Activated CD8-positive, alpha-beta memory T cell treated with anti-CD3 and anti-CD28 coated beads for 48 hours (primary cell): ENCODE measurements at regions not wholly inside any gene's neighbourhood (a gene's known extent, or its start where the extent isn't known, plus 50 kb on each side); places are given as distances from the start of the nearest gene placed in this dataset.
"Not testable (repeated sequence)": the region's sequence is repeated elsewhere in the genome, so short reads cannot be mapped to it uniquely, and the experiment has no call there.

ENCODE experiments used
- DNase-seq, 3 experiments: peaks; one replicate each; pipeline ENCODE4 v3.0.0-alpha.2; 2020; ENCODE audit warnings: low read depth in 2 of 3, low spot score in 2 of 3

- DNase-seq: no peak
These were observed 893.2 kb upstream of the CRIM1 start for GRCh38 chr2:35462226-35462998.

- no peak for DNase-seq
These were observed 894.2 kb upstream of the CRIM1 start for GRCh38 chr2:35461406-35461805.

DNA sequence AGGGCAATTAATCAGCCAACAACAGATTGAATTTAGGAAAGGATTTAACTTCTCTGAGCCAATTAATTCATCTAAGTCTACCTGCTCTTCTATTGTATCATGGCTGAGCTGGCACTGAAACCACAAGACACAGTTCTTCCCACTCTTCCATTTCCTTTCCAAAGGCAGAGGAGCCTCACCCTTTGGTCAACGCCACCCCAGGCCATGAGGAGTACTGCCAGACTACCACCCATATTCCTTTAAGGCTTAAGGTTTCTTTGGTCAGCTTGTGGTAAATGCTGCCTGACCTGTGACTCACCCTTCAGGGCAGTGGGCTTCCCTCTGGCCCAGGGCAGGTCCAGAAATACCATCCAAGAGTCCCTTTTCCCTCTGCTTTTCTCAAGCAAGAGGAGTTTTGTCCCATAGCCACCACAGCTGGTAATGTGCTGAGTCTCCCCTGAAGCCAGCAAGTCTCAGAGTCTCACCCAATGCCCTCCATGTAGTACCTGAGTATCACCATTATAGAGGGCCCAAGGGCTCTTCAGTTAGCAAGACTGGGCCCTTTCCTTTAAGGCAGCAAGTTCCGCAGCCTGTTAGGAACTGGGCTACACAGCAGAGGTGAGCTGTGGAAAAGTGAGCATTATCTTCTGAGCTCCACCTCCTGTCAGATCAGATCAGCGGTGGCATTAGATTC lies 900.5 kb upstream of the CRIM1 start:
- no peak for DNase-seq

- no peak for DNase-seq
These were observed 907.8 kb upstream of the CRIM1 start for GRCh38 chr2:35447821-35448220.

DNA sequence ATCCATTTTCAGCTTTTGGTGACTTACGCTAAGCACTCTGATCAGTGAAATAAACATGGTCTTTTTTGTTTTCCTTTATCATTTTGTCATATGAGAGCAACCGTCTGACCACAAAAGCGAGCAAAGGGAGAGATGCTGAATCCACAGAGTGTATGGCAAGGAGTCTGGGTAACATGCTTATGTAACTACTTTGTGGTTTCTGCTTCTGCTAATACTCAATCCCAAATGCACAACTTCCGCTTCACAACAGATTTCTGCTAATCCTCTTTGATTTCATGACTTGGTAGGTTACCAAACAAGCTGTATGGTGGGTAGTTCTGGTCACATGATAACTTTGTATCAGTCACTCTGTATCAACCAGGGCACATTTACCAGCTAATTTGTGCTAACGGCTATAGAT lies 908.4 kb upstream of the CRIM1 start:
- no peak for DNase-seq

GRCh38 chr2:35443087-35443486 lies 912.5 kb upstream of the CRIM1 start:
- no peak for DNase-seq

DNA sequence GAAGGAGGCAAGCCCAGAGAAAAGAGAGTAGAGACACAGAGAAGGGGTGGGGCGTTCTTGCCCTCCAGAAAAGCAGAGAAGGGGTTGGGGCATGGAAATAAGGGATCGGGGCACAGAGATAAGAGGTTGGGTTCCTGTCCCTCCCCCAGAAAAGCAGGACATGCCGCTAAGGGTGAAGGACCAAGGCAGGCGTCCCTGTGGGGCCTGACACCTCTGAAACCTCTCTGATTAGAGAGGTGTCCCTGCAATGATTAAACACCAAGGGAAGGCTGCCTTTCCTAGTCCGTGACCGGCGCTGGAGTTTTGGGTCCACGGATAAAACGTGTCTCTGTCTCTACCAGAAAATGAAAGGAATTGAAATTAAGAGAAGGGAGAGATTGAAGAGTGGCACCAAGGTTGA lies 914.0 kb upstream of the CRIM1 start:
- DNase-seq: not testable (repeated sequence)

DNA sequence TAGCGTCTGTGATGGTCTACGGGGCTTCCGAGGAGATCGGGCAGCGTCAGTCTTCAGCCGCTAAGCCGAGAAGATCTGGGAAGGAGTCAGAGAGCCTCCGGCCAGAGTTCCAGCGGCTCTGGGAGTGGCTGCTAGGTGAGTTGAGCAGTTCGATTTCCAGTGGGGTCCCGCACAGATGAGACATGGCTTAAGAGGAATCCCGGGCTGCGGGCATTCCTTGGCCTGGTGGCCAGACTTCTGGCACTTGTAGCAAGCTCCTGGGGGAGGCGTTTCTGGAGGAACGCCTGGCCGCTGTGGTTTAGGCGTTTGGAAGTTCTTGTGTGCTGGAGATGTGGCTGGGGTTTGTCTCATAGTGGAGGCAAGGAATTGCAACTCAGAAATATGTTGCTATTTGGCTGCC lies 915.3 kb upstream of the CRIM1 start:
- DNase-seq: not testable (repeated sequence)

- DNase-seq: not testable (repeated sequence)
These were observed 918.7 kb upstream of the CRIM1 start for GRCh38 chr2:35436893-35437292.

DNA sequence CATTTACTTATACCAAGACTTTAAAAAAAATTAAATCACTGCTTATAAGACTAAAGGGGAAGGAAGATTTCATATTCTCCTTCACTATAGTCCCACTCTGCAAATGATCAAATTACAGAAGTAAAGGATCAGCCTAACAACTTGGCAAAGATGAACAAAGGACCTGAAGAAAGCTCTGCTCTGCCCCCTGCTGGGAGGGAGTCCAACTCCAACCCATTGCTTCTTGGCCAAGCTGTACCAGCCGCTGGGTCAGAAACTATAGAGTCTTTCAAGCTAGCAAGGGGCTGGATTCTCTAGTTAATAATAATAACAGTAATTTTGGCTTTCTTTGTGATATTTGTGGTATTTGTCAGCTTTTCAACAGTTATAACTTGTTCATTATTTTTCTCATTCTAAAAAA lies 927.0 kb upstream of the CRIM1 start:
- no peak for DNase-seq

GRCh38 chr2:35421485-35421884 lies 934.1 kb upstream of the CRIM1 start:
- no peak for DNase-seq

GRCh38 chr2:35417293-35417692 lies 938.3 kb upstream of the CRIM1 start:
- DNase-seq: no peak

- no peak for DNase-seq
These were observed 939.0 kb upstream of the CRIM1 start for GRCh38 chr2:35416391-35417140.

- no peak for DNase-seq
These were observed 939.6 kb upstream of the CRIM1 start for GRCh38 chr2:35415942-35416341.

DNA sequence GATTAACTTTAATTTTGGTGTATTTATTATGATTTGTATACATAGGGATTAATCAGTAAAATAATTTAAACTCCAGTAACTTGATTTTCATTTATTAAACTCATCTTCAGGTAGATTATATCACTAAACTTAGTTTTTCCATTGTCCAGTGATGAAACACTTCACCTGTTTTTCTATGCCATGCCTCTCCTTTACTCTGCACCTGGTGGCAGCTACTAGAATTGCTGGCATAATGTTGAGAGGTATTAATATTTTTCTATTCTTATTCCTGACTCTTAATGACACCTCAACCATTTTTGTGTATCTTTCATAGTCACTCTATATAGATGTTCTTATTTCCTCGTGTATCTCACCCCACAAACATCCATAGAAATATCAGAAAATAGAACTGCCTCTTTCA lies 940.3 kb upstream of the CRIM1 start:
- no peak for DNase-seq

- peak in 2 of 3 experiments; percentile 13 to 29 for DNase-seq
These were observed 945.0 kb upstream of the CRIM1 start for GRCh38 chr2:35410431-35411061.

DNA sequence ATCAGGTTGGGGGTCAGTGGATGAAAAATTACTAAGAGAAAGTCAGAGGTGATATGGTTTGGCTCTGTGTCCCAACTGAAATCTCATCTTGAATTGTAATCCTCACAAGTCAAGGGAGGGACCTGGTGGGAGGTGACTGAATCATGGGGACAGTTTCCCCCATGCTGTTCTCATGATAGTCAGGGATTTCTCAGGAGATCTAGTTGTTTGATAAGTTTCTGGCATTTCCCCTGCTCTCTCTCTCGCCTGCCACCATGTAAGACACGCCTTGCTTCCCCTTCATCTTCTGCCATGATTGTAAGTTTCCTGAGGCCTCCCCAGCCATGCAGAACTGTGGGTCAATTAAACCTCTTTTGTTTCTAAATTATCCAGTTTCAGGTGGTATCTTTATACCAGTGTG lies 945.8 kb upstream of the CRIM1 start:
- DNase-seq: no peak

- DNase-seq: no peak
These were observed 947.3 kb upstream of the CRIM1 start for GRCh38 chr2:35408320-35408719.

- DNase-seq: no peak
These were observed 963.7 kb upstream of the CRIM1 start for GRCh38 chr2:35391736-35392442.

DNA sequence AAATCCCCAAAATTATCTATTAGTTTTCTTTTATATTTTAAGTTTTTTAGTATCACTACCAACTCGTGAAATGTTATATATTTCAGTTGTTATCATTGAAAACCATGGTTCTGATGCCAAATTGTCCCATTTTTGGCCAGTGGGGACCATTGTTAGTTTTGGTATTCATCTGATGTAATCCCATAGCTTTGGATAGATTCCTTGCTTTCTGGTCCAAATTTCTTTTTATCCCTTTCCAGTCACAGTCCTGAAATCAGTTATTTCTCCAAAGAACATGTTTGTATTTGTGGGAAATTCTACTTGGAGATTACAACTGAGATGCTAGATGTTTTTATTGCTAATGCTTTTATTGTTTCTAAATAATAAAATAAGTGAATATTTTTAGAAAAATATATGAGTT lies 976.8 kb upstream of the CRIM1 start:
- no peak for DNase-seq

GRCh38 chr2:35374845-35375244 lies 980.7 kb upstream of the CRIM1 start:
- DNase-seq: no peak
